IMR-90 (cell line): ENCODE measurements at regions not wholly inside any gene's neighbourhood (a gene's known extent, or its start where the extent isn't known, plus 50 kb on each side); places are given as distances from the start of the nearest gene placed in this dataset.

Experiments
- ATAC-seq: fragments of 200-7000 bp; cut with Tn5 transposase; 2 replicates; pipeline ENCODE4 v1.9.1; 2020; ENCODE audit warnings: low read depth, mild to moderate bottlenecking, moderate library complexity
- BruUV-seq: library from RNA; stranded (reverse); fragments of 400-500 nt; replicated peaks from 2 replicates; lab custom pipeline; 2021; lab: Mats Ljungman, UMichigan
- CTCF ChIA-PET: fragments of 300-600 bp; formaldehyde crosslinking; extraction: SDS; loops from one replicate; lab custom pipeline; 2021; ENCODE audit warnings: antibody characterized with exemption; lab: Yijun Ruan, JAX
- POLR2A ChIA-PET: fragments of 300-600 bp; sonication (Branson Sonifier 250); formaldehyde crosslinking; loops from one replicate; lab custom pipeline; 2022; ENCODE audit warnings: antibody characterized with exemption; ENCODE audit not compliant: unreplicated experiment; lab: Charles Lee
- DNase-seq: peaks from one replicate; pipeline ENCODE4 v3.0.0; 2013
- H2AFZ ChIP-seq: replicated peaks from 2 replicates; pipeline ENCODE3; 2013; ENCODE audit warnings: low read length, mild to moderate bottlenecking; ENCODE audit not compliant: poor library complexity
- H2AK5ac ChIP-seq: 2 replicates; pipeline ENCODE4 v1.6.1; 2013; ENCODE audit warnings: low read depth, low read length, inconsistent platforms
- H2AK9ac ChIP-seq: replicated peaks from 2 replicates; pipeline ENCODE3; 2013; ENCODE audit warnings: mild to moderate bottlenecking, low read depth, low read length, moderate library complexity; ENCODE audit not compliant: poor library complexity
- H2BK120ac ChIP-seq: 2 replicates; pipeline ENCODE4 v1.6.1; 2013; ENCODE audit warnings: low read depth, low read length, inconsistent platforms
- H2BK15ac ChIP-seq: 3 replicates; pipeline ENCODE4 v1.6.1; 2013; ENCODE audit warnings: low read depth, low read length, inconsistent platforms
- H2BK20ac ChIP-seq: 2 replicates; pipeline ENCODE4 v1.6.1; 2013; ENCODE audit warnings: low read depth, mild to moderate bottlenecking, inconsistent platforms, low read length, moderate library complexity
- H2BK5ac ChIP-seq: 2 replicates; pipeline ENCODE4 v1.6.1; 2013; ENCODE audit warnings: mild to moderate bottlenecking, low read depth, low read length, inconsistent platforms; ENCODE audit not compliant: poor library complexity, severe bottlenecking
- H3K14ac ChIP-seq: replicated peaks from 2 replicates; pipeline ENCODE4 v1.6.1; 2013; ENCODE audit warnings: low read depth, low read length, inconsistent platforms
- H3K18ac ChIP-seq: 2 replicates; pipeline ENCODE4 v1.6.1; 2013; ENCODE audit warnings: low read depth, low read length, control low read depth
- H3K23ac ChIP-seq: 2 replicates; pipeline ENCODE4 v1.6.1; 2013; ENCODE audit warnings: low read depth, low read length, inconsistent platforms
- H3K27ac ChIP-seq: 2 replicates; pipeline ENCODE4 v1.5.1; 2013; ENCODE audit warnings: mild to moderate bottlenecking, control low read depth, low read length; ENCODE audit not compliant: insufficient read depth
- H3K27me3 ChIP-seq: 2 replicates; pipeline ENCODE4 v1.6.1; 2013; ENCODE audit warnings: low read length; ENCODE audit not compliant: control insufficient read depth, insufficient read depth
- H3K36me3 ChIP-seq: 2 replicates; pipeline ENCODE4 v1.6.1; 2013; ENCODE audit warnings: low read length, mixed read lengths; ENCODE audit not compliant: control insufficient read depth, insufficient read depth
- H3K4ac ChIP-seq: 2 replicates; pipeline ENCODE4 v1.6.1; 2013; ENCODE audit warnings: low read depth, low read length, inconsistent platforms
- H3K4me1 ChIP-seq: 2 replicates; pipeline ENCODE4 v1.6.1; 2013; ENCODE audit warnings: low read length, mixed read lengths; ENCODE audit not compliant: control insufficient read depth, insufficient read depth
- H3K4me2 ChIP-seq: 2 replicates; pipeline ENCODE4 v1.6.1; 2013; ENCODE audit warnings: low read depth, mild to moderate bottlenecking, control low read depth, low read length, moderate library complexity
- H3K4me3 ChIP-seq: 2 replicates; pipeline ENCODE4 v1.5.1; 2013; ENCODE audit warnings: low read depth, mild to moderate bottlenecking, control low read depth, low read length, moderate library complexity; ENCODE audit not compliant: insufficient read depth
- H3K56ac ChIP-seq: 2 replicates; pipeline ENCODE4 v1.6.1; 2013; ENCODE audit warnings: low read length, inconsistent platforms; ENCODE audit not compliant: insufficient read depth; ENCODE audit errors: extremely low read depth
- H3K79me1 ChIP-seq, 2 experiments: 2 replicates each; pipeline ENCODE4 v1.6.1; 2013; ENCODE audit warnings: low read length in 2 of 2, inconsistent platforms in 1 of 2, low read depth in 1 of 2
- H3K9ac ChIP-seq: 2 replicates; pipeline ENCODE4 v1.6.1; 2013; ENCODE audit warnings: low read depth, low read length, control low read depth
- H3K9me1 ChIP-seq: 2 replicates; pipeline ENCODE4 v1.6.1; 2013; ENCODE audit warnings: low read length, inconsistent platforms; ENCODE audit not compliant: insufficient read depth
- H3K9me3 ChIP-seq: 2 replicates; pipeline ENCODE4 v1.6.1; 2013; ENCODE audit warnings: low read length; ENCODE audit not compliant: control insufficient read depth, insufficient read depth
- H4K20me1 ChIP-seq: 2 replicates; pipeline ENCODE4 v1.6.1; 2013; ENCODE audit warnings: low read length, inconsistent platforms; ENCODE audit not compliant: insufficient read depth
- H4K5ac ChIP-seq: 2 replicates; pipeline ENCODE4 v1.6.1; 2013; ENCODE audit warnings: mild to moderate bottlenecking, low read depth, low read length, control low read depth
- H4K8ac ChIP-seq, 2 experiments: 2 replicates each; pipeline ENCODE4 v1.6.1; 2013; ENCODE audit warnings: low read depth in 2 of 2, low read length in 2 of 2, control low read depth in 1 of 2, inconsistent platforms in 1 of 2
- H4K91ac ChIP-seq: 2 replicates; pipeline ENCODE4 v1.6.1; 2013; ENCODE audit warnings: low read depth, low read length, inconsistent platforms; ENCODE audit not compliant: insufficient read depth
- BHLHE40 ChIP-seq: fragments of 150-350 bp; IDR thresholded peaks from 2 replicates; pipeline ENCODE4 v1.6.1; 2016; ENCODE audit warnings: mild to moderate bottlenecking, low read depth, low read length
- CEBPB ChIP-seq: IDR thresholded peaks from 2 replicates; pipeline ENCODE4 v1.6.1; 2012; ENCODE audit warnings: low read depth, low read length, improper control_type of control experiment
- CHD1 ChIP-seq: IDR thresholded peaks from 2 replicates; pipeline ENCODE4 v1.6.1; 2012; ENCODE audit warnings: low read depth, low read length, improper control_type of control experiment
- CTCF ChIP-seq: conservative IDR thresholded peaks from 2 replicates; pipeline ENCODE4 v1.5.1; 2012; ENCODE audit warnings: mild to moderate bottlenecking, low read depth, low read length, improper control_type of control experiment
- ELK1 ChIP-seq: fragments of 150-350 bp; IDR thresholded peaks from 2 replicates; pipeline ENCODE4 v1.6.1; 2016; ENCODE audit warnings: low read depth, mild to moderate bottlenecking, low read length, moderate library complexity, borderline replicate concordance
- FOS ChIP-seq: fragments of 150-350 bp; IDR thresholded peaks from 2 replicates; pipeline ENCODE4 v1.6.1; 2016; ENCODE audit warnings: low read depth, low read length
- MAFK ChIP-seq: IDR thresholded peaks from 2 replicates; pipeline ENCODE4 v1.6.1; 2012; ENCODE audit warnings: low read depth, low read length, improper control_type of control experiment
- MAZ ChIP-seq: IDR thresholded peaks from 2 replicates; pipeline ENCODE4 v1.6.1; 2012; ENCODE audit warnings: low read depth, mild to moderate bottlenecking, low read length, improper control_type of control experiment, moderate library complexity, borderline replicate concordance
- MXI1 ChIP-seq: IDR thresholded peaks from 2 replicates; pipeline ENCODE4 v1.6.1; 2012; ENCODE audit warnings: low read depth, mild to moderate bottlenecking, low read length, moderate library complexity, borderline replicate concordance
- NFE2L2 ChIP-seq: fragments of 150-350 bp; IDR thresholded peaks from 2 replicates; pipeline ENCODE4 v1.6.1; 2016; ENCODE audit warnings: low read depth, mild to moderate bottlenecking, low read length
- POLR2A ChIP-seq: IDR thresholded peaks from 2 replicates; pipeline ENCODE4 v1.6.1; 2012; ENCODE audit warnings: mild to moderate bottlenecking, low read depth, low read length
- RAD21 ChIP-seq: IDR thresholded peaks from 2 replicates; pipeline ENCODE4 v1.6.1; 2012; ENCODE audit warnings: low read length, improper control_type of control experiment
- RCOR1 ChIP-seq: IDR thresholded peaks from 2 replicates; pipeline ENCODE4 v1.6.1; 2012; ENCODE audit warnings: mild to moderate bottlenecking, low read length, improper control_type of control experiment; ENCODE audit not compliant: insufficient replicate concordance
- RFX5 ChIP-seq: IDR thresholded peaks from 2 replicates; pipeline ENCODE4 v1.8.0; 2012; ENCODE audit warnings: low read depth, mild to moderate bottlenecking, low read length, moderate library complexity
- SMC3 ChIP-seq: fragments of 150-350 bp; IDR thresholded peaks from 2 replicates; pipeline ENCODE4 v1.6.1; 2016; ENCODE audit warnings: low read depth, mild to moderate bottlenecking, antibody characterized with exemption, low read length, moderate library complexity
- USF2 ChIP-seq: fragments of 150-350 bp; IDR thresholded peaks from 2 replicates; pipeline ENCODE4 v1.6.1; 2017; ENCODE audit warnings: mild to moderate bottlenecking, antibody characterized with exemption, low read length, low read depth
- WGBS, 2 experiments: methylation state at CpG; one replicate each; pipeline versions ENCODE4 v1.1.5 to v1.1.7; 2013; ENCODE audit warnings: missing lambda C conversion rate in 2 of 2; ENCODE audit not compliant: insufficient read length in 1 of 2; ENCODE audit errors: extremely low coverage in 2 of 2; 5-methylcytosine and 5-hydroxymethylcytosine counted together
- dilution Hi-C: fragments of 300-500 bp; cut with HindIII; formaldehyde crosslinking; loops from one replicate; pipeline ENCODE4 v1.14.3; 2018; ENCODE audit warnings: low sequenced_read_pairs; ENCODE audit not compliant: unreplicated experiment
- in situ Hi-C: fragments of 300-500 bp; cut with MboI; formaldehyde crosslinking; loops from 3 replicates; pipeline ENCODE4 v1.14.3; 2019; ENCODE audit warnings: low sequenced_read_pairs, inconsistent platforms, mixed read lengths
- intact Hi-C: fragments of 100-400 bp; cut with micrococcal nuclease; formaldehyde crosslinking; loops from 2 replicates; pipeline ENCODE4 v1.10.0; 2022

- Histone ChIP-seq H3K14ac (no peak overlapping the region), H3K23ac (no peak overlapping the region), H3K79me1 (no peaks in the 10 kb centered on the region), H3K4ac (no peak overlapping the region), H3K56ac (no peak overlapping the region), H3K4me3 (no peak overlapping the region), H3K18ac (no peak overlapping the region), H2BK120ac (no peak overlapping the region), H2AK5ac (no peak overlapping the region), H3K9me3 (peaks cover 2% of the 10 kb centered on the region; the same call in 1 of the 2 replicates), H3K27ac (no peak overlapping the region), H3K4me2 (no peak overlapping the region), H2BK20ac (no peak overlapping the region), H4K8ac (no peak overlapping the region), H3K4me1 (no peaks in the 10 kb centered on the region), H3K9me1 (no peaks in the 10 kb centered on the region), H3K36me3 (no peaks in the 10 kb centered on the region), H4K5ac (no peak overlapping the region), H4K91ac (no peak overlapping the region), H2BK15ac (no peak overlapping the region), H3K9ac (no peak overlapping the region), H2AK9ac (no peak overlapping the region), H3K27me3 (no peaks in the 10 kb centered on the region), H4K20me1 (no peaks in the 10 kb centered on the region), H2BK5ac (no peak overlapping the region), H2AFZ (no peak overlapping the region)
- dilution Hi-C loops: no loop called here
- ChIA-PET CTCF (no interaction called here), POLR2A (no interaction called here)
- WGBS, 2 experiments: no CpG with 5 or more reads among the region's 8 CpGs
- intact Hi-C loops: no loop called here
- no TSS peak for BruUV-seq
- ATAC-seq (no peak), DNase-seq (no peak)
- TF ChIP-seq CHD1: no peak
- TF ChIP-seq FOS: no peak
- TF ChIP-seq CTCF: no peak
- no peak for TF ChIP-seq MXI1
- TF ChIP-seq NFE2L2: no peak
- no peak for TF ChIP-seq CEBPB
- TF ChIP-seq RAD21: no peak
- TF ChIP-seq MAZ: no peak
- TF ChIP-seq POLR2A: no peak
- TF ChIP-seq BHLHE40: no peak
- no peak for TF ChIP-seq ELK1
- TF ChIP-seq USF2: no peak
- no peak for TF ChIP-seq MAFK
- TF ChIP-seq SMC3: no peak
- TF ChIP-seq RCOR1: no peak
- TF ChIP-seq RFX5: no peak
- in situ Hi-C loops: no loop called here
Measured at GRCh38 chr2:5538772-5539171, 153.4 kb upstream of the SOX11 start.
